GM21825 (cell line): ENCODE measurements at regions not wholly inside any gene's neighbourhood (a gene's known extent, or its start where the extent isn't known, plus 50 kb on each side); places are given as distances from the start of the nearest gene placed in this dataset.

ENCODE experiments used
- ATAC-seq: cut with Tn5 transposase; IDR thresholded peaks from one replicate; pipeline ENCODE4 v1.9.1; 2021; ENCODE audit warnings: mild to moderate bottlenecking, moderate library complexity; ENCODE audit not compliant: unreplicated experiment

- no peak for ATAC-seq
Observed at GRCh38 chr14:101224356-101225156, 321.0 kb upstream of the RTL1 start.

- no peak for ATAC-seq
Observed at GRCh38 chr14:101225157-101226152, 321.9 kb upstream of the RTL1 start.

GRCh38 chr14:101226265-101226602 is 322.7 kb upstream of the RTL1 start:
- ATAC-seq, result no peak

DNA sequence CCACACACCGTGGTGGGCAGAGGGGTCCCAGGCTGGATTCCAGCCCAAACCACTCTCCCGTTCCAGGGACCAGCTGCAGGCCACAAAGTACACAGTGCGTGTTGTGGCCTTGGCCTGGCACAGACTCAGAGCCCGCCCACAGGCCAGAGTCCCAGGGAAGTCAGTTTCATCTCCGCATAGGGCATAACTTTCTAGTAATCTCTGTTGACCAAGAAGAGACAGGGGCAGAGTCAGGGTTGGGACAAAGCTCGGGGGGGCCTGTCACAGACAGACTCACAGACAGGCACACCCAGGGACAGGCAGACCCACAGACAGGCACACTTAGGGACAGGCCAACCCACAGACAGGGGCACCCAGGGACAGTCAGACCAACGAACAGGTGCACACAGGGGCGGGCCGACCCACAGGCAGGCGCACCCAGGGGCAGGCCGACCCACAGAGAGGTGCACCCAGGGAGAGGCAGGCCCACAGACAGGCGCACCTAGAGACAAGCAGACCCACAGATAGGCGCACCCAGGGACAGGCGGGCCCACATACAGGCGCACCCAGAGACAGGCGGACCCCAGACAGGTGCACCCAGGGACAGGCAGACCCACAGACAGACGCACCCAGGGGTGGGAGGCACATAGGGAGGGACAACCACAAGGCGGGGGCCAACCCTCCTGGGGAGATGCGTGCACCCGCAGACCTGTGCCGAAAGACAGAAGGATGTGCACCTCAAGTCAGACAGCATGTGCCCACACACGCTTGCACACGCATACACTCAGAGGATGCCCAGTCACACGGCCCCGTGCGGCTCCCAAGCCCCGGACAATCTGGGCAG is 323.3 kb upstream of the RTL1 start:
- ATAC-seq, result no peak

- ATAC-seq, result no peak
Observed at GRCh38 chr14:101227611-101228594, 324.4 kb upstream of the RTL1 start.

DNA sequence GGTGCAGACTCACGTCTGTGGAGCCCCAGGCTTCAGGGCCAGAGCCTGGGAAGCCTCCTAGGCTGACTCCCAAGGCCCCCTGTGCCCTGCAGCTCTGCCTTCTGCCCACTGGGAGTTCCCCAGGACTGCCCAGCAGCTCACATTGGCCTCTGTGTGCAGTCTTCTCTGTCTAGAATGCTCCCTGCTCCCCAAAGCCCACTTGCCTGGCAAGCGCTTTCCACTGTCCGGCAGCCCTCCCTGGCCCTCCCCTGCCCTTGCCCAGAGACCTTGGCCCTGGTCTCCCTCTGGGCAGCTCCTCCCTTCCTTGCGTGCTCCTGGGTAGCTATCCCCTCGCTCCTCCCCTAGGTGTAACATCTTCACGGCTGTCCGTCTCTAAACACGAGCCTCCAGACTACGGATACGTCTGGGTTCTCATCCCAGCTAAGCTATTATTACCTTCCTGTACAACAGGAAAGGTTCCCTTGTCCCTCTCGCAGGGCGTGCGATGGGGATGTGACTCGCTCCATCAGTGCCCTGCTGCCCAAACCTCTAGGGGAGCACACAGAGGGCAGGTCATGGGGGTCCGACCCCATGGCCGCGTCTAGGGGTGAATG is 325.5 kb upstream of the RTL1 start:
- no peak for ATAC-seq

- no peak for ATAC-seq
Observed at GRCh38 chr14:101229666-101230065, 326.1 kb upstream of the RTL1 start.

- ATAC-seq, result no peak
Observed at GRCh38 chr14:101230161-101230850, 326.8 kb upstream of the RTL1 start.

GRCh38 chr14:101230851-101231550 is 327.5 kb upstream of the RTL1 start:
- ATAC-seq, result no peak

- ATAC-seq, result no peak
Observed at GRCh38 chr14:101231828-101232227, 328.3 kb upstream of the RTL1 start.

DNA sequence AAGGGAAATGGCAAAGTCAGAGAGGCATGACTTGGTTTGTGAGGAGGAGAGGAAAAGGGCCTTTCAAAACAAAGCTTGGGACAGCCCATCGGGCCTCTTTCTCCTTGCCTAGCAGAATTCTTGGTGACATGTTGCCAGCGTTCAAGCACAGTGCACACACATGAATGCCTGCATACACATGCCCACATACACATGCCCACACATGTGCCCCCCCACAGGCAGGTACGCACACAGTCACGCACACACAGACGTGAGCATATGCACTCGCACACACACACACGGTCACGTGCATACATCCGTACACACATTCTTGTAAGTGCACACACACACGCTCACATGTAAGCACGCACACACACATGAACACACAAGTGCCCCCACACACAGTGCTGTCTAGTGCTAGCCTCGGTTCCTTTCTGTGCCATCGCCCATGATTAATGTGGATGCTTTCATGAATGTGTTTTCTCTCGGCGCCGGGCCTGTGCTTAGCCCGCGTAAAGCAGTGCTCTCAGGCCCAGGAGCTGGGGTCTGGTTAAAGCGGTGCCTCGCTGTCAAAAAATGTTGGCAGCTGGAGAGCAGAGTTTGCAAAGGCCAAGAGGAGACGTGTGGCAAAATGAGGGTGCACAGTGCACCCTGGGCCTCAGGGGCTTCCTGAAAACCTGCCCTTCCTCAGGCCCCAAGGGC is 328.8 kb upstream of the DIO3 start:
- ATAC-seq, result no peak

DNA sequence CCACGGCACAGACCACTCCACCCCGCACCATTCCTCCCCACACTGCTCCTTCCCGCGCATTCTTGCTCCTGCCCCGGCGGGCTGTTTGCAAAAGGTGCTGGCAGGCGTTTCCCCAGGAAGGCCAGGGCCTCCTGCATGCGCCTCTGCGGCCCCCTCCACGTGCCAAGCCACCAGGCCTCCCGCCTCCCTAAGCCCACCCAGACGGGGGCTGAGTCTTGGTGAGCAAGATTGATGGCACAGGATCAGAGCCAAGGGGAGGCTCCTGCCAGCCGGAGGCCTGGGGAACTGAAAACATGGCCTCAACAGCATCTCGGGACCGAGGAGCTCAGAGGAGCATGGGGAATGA is 328.3 kb upstream of the DIO3 start:
- ATAC-seq, result no peak

DNA sequence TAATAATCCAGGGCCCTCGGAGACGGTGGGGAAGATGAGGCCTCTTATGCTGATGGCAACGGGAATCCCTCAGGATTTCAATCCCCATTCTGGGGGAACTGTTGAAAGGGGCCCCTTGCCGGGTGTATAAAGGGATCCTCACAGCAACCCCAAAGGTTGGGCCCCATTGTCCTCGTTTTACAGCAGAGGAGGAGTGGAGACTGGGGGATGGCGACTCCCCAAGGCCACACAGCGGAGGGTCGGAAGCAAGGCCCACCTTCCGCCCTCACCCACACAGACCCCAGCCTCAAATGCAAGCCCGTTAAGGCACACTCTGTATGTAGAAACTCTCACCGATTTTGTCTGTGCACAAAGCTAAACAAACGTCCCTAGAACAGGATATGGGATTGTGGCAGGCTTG is 327.9 kb upstream of the DIO3 start:
- no peak for ATAC-seq

DNA sequence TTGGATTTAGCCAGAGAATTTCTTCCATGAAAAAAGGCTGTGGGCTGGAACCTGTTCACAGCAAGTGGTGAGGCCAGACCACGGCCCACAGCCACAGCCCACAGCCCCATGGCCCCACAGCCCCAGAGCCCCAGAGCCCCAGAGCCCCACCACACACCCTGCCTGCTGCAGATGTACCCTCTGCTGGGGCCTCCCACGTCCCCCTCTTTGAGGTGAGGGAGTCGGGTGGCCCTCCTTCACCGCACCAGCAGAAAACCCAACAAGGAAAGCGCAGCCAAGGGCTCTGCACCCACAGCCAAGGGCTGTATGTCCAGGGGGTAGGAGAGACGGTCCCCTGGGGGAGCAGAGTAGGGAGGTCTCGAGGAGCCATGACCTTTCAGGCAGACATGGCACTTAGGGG is 327.5 kb upstream of the DIO3 start:
- no peak for ATAC-seq

DNA sequence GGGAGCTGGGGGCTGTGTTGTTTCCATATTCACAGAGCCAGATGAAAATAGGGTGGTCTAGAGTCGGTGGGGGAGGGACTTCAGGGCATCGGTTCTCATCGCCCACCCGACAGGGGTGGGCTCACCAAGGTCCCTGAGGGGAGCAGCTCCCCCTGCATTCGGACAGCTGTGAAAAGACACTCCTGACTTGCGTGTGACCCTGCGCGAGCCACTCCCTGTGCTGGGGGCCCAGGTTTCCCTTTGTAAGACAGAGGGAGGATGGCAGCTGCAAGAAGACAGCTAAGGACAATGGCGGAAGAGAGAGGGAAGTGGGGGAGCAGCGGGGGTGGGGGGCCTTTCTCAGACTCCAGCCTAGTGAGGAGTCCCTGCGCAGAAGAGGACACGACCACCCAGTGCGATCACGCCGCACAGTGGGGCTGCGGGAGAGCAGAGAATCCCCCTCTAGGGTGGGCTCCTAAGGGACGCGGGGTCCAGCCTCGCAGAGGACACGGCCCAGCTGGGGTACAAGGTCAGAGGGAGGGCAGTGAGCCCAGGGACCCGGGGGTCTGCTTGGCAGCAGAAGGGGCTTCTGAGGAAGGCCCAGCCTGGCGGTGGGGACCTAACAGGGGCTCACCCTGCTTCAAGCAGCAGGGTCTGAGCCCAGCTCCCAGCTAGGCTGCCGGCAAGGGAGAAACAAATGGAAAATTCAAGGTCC is 326.9 kb upstream of the DIO3 start:
- ATAC-seq, result no peak

DNA sequence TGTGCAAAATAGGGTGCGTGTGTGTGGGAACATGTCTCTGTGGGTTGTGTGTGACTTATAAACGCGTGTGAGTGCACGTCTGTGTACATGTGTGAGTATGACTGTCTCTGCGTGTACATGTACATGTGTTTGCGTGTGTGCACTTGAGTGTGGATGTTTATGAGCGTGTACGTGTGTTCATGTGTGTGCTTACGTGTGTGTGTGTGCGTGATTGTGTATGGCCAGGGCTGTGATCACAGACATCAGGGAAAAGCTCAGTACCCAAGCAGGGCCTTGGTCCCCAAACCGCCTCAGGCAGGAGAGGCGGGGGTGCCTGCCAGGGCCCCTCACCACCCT is 326.3 kb upstream of the DIO3 start:
- no peak for ATAC-seq

DNA sequence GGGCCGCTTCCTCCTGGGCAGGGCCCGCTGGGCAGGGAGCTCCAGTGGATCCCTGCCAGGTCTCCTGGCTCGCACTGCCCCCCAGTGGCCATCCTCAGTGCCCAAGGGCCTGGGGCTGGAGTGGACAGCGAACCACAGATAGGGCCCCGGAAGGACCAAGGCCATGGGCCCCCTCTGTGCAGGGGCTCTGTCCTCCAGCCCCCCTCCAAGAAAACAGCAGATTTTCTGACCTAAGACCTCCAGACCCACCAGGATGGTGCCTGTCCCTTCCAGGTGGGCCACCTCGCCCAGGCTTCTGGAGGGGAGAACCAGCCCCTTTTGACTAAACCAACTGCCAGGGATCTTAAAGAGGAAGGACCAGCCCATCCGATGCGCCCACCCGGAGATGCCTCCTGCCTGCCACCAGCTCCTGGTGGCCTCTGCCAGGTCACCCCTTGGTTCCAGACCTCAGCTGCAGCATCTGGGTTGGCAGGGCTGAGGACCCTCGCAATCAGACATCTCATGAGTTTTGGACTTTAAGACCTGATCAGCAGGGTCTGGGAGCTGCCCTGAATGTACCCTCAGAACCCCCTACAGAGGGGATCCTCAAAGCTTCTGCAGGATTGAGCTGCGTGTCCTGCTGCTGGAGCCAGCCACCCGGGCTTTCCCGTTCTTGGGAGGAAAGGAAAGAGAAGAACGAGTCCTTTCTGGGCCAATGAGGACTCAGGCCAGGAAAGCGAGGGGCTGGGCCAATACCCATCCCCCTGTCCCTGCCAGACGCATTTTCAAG is 325.8 kb upstream of the DIO3 start:
- no peak for ATAC-seq
